ENCODE measurements at regions not wholly inside any gene's neighbourhood (a gene's known extent, or its start where the extent isn't known, plus 50 kb on each side); places are given as distances from the start of the nearest gene placed in this dataset.

DNA sequence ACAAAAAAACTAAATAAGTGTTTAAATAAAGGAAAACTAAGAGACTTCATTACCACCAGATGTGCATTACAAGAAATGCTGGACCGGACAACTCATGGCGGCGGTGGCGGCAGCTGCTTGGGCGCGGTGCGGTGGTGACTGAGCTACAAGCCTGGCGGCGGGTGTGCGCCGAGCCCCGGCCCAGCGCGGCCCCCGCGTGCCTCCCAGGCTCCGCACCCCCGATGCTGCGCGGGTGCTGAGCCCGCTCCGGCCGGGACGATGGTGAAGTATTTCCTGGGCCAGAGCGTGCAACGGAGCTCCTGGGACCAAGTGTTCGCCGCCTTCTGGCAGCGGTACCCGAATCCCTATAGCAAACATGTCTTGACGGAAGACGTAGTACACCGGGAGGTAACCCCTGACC is 52.2 kb upstream of the RCOR3 start:
- no peak for DNase-seq

DNA sequence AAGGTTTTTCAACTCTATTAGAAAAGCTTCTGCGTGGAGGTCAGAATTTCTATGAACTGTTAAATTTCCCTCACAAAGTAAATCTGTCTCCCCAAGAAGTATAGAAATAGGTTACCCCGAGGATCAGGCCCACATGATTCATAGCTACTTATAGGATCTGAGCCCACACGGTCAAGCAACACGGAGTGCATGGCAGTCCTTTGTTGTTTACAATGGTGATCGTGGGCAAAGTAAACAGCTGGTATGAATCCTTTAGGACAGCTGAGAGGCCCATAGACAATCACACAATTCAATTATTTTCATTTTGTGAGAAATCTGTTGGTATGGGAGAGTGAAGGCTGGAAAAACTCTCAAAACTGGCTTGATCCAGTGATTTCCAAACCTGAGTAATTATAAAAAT is 58.9 kb upstream of the RCOR3 start:
- no peak for DNase-seq

DNA sequence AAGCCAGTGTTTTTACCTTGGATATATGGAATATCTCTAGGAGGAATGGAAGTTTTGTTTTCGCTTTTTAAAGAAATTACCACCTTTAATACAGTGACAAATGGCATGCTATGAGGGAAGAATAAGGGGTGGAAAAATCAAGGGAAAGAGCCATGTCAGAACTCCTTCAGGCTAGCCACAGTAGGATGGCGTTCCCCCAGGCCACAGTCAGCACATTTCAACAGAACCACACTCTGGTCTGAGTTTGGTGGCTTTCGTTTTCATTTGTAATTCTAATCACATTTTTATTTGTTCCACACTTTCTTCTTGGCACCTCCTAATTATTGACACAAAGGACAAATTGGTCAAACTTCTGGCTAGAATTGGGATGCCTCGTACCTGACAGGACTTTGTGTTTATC is 60.3 kb upstream of the RCOR3 start:
- DNase-seq, result no peak

DNA sequence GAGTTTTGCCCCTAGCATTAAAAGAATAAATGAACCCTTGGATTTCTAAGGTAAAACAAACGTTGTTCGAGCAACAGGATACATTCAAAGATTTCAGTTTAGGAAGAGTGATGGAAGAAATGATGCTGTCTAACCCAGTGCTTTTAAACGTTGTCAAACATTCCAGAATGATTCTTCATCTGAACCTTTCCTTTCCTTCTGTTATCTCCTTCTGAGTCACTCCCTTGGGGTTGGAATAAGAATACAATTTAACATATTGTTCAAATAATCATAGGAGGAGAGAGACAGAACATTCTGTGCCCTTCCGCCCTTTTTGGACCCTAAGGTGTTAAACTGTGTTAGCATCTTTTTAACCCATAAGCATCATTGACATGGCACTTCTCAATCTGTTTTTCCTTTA is 61.1 kb upstream of the RCOR3 start:
- DNase-seq, result no peak

DNA sequence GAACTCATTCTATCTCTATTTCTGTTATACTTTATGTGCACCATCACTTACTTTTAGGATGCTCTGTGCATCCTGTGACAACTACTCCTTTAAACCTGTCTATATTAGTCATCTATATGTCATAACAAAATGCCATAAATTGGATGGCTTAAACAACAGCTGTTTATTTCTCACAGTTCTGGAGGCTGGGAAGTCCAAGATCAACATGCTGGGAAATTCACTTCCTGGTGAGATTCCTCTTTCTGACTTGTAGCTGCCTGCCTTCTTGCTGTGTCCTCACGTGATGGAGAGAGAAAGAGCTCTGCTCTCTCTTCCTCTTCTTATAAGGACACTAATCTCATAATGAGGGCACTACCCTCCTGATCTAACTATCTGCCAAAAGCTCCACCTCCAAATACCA is 62.3 kb upstream of the RCOR3 start:
- DNase-seq, result peak in 2 of 3 donors; percentile 21 to 24

DNA sequence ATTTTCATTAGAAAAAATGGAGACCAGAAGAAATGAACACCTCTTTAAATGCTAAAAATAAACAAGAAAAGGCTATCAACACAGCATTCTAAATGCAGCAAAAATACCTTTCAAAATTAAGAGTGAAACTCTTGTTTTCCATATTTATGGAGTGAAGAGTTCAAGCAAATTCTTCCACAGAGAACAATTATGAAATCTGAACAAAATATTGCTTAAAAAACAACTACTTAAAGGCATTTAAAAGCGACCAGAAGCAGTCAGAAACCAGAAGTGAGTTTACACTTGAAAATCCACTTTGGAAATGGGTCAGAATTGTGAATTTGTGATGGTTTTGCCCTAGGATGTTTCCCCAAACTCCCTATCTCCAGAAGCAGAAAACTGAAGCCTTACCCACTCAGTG is 60.9 kb upstream of the KCNH1 start:
- DNase-seq, result no peak

DNA sequence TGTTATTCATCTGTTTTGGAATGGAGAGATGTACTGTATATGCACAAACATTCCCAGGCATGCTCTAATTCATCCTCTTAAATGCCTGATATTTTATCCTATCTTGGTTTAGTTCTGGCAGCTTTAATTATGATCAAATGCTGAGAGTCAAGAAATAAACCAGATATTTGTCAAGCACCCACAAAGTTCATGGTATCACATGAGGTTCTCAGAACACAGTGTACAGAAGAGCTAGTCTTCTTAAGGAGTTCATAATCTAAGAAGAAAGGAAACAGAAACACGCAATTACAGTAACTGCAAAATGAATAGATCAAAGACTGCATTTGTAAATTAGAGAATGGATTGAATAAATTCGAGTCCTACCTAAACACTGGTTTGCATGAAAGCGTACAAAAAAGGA is 58.3 kb upstream of the KCNH1 start:
- no peak for DNase-seq

DNA sequence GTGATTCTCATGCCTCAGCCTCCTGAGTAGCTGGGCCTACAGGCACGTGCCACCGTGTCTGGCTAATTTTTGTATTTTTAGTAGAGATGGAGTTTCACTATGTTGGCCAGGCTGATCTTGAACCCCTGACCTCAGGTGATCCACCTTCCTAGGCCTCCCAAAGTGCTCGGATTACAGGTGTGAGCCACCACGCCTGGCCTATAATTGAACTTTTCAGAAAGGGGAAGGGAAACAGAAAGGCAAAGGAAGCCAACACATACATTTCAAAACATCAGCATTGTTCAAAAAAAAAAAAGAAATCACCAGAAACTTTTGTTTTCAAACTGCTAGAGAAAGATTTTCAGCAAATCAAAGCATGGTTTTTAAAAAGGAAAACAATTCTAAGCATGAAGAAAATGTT is 54.8 kb upstream of the KCNH1 start:
- peak in 2 of 3 donors; percentile 4 to 13 for DNase-seq

DNA sequence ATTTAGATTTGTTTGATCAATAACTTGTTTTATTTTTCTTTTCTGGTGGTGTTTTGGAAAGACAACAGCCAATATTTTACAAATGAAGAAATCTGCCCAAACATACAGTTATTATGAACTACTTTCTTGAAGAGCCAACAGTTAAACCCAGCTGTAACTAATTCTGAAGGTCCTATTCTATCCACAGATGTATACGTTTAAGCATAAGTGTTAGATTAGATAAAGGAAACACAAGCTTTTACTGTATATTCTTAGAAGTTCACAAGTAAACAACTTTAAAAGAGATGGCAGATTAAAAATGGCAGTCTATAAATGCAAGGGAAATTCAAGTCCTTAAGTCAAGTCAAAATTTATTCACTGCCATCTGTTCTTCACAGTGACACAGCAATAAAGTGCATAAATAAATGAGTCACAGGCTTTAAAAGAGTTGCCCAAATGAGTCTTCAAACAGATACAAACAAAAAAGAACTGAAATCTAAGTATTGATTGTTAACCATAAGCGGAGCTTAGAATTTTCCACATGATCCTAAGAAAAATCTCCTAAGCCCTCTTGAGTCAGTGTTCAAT is 49.9 kb upstream of the KCNH1 start:
- no peak for DNase-seq

Measured in suppressor macrophage treated with lipopolysaccharide for 1 hour (primary cell).